Right atrium auricular region (tissue), 2 donors: ENCODE measurements at regions not wholly inside any gene's neighbourhood (a gene's known extent, or its start where the extent isn't known, plus 50 kb on each side); places are given as distances from the start of the nearest gene placed in this dataset.

Source experiments
- DNase-seq: peaks from one replicate; pipeline ENCODE4 v3.0.0-alpha.2; 2019; ENCODE audit warnings: low spot score
- H3K27ac ChIP-seq, 2 donors: fragments of 200-600 bp; sonication (generic); 1 replicate in 1 of 2; 2 replicates in 1 of 2; pipeline ENCODE4 v1.5.1; 2016 to 2019
- H3K27me3 ChIP-seq, 2 donors: fragments of 200-600 bp; sonication (generic); one replicate each; pipeline versions ENCODE4 v1.5.1 to v1.6.0; 2017 to 2019
- H3K36me3 ChIP-seq: fragments of 200-600 bp; sonication (generic); one replicate; pipeline ENCODE4 v1.5.1; 2016
- H3K4me1 ChIP-seq, 2 donors: fragments of 200-600 bp; sonication (generic); one replicate each; pipeline versions ENCODE4 v1.5.1 to v1.6.0; 2017 to 2019
- H3K4me3 ChIP-seq, 2 donors: fragments of 200-600 bp; sonication (generic); 1 replicate in 1 of 2; 2 replicates in 1 of 2; pipeline ENCODE4 v1.5.1; 2017 to 2019; ENCODE audit warnings: mild to moderate bottlenecking in 1 of 2, moderate library complexity in 1 of 2
- H3K9me3 ChIP-seq, 2 donors: fragments of 200-600 bp; sonication (generic); one replicate each; pipeline ENCODE4 v1.5.1; 2019
- CTCF ChIP-seq, 2 donors: fragments of 200-600 bp; sonication (generic); IDR thresholded peaks; one replicate each; pipeline ENCODE4 v1.5.1; 2019; ENCODE audit warnings: antibody characterized with exemption in 2 of 2

- H3K27ac ChIP-seq: no peak overlapping the region
- no peak overlapping the region for H3K4me3 ChIP-seq
- no peak for DNase-seq
- no peaks in the 10 kb centered on the region for H3K27me3 ChIP-seq
- TF ChIP-seq CTCF (IDR thresholded peaks at IDR 0.05): no peak
- no peaks in the 10 kb centered on the region for H3K36me3 ChIP-seq
- H3K4me1 ChIP-seq: no peaks in the 10 kb centered on the region
- no peaks in the 10 kb centered on the region for H3K9me3 ChIP-seq
These were observed 129.6 kb upstream of the HCCS start for GRCh38 chrX:10981506-10981905.

DNA sequence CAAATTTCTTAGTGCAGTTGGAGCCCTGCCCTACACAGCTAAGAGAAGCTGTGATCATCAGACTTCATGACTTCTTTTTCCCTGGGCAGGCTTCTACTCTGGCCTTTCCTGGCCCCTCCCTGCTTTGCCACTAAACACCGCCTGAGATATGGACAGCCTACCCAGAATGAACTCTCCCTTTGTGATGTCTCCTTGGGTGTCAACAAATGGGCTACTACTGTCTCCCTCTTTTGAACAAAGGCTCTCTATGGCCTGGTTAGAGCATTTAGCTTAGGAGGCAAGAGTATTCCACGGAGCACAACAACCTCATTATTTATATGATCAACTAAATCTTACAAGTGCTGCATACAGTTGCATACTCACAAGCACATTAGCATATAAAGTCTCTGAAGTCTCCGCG lies 127.6 kb upstream of the HCCS start:
- no peaks in the 10 kb centered on the region for H3K27me3 ChIP-seq
- no peaks in the 10 kb centered on the region for H3K36me3 ChIP-seq
- H3K9me3 ChIP-seq: no peaks in the 10 kb centered on the region
- H3K4me1 ChIP-seq: no peaks in the 10 kb centered on the region
- H3K4me3 ChIP-seq: no peak overlapping the region
- DNase-seq: no peak
- no peak overlapping the region for H3K27ac ChIP-seq
- TF ChIP-seq CTCF (IDR thresholded peaks at IDR 0.05): no peak

GRCh38 chrX:10984213-10984612 lies 126.9 kb upstream of the HCCS start:
- H3K27ac ChIP-seq: no peak overlapping the region
- no peaks in the 10 kb centered on the region for H3K9me3 ChIP-seq
- no peaks in the 10 kb centered on the region for H3K4me1 ChIP-seq
- no peaks in the 10 kb centered on the region for H3K27me3 ChIP-seq
- no peak for DNase-seq
- no peak overlapping the region for H3K4me3 ChIP-seq
- no peaks in the 10 kb centered on the region for H3K36me3 ChIP-seq
- no peak for TF ChIP-seq CTCF (IDR thresholded peaks at IDR 0.05)

DNA sequence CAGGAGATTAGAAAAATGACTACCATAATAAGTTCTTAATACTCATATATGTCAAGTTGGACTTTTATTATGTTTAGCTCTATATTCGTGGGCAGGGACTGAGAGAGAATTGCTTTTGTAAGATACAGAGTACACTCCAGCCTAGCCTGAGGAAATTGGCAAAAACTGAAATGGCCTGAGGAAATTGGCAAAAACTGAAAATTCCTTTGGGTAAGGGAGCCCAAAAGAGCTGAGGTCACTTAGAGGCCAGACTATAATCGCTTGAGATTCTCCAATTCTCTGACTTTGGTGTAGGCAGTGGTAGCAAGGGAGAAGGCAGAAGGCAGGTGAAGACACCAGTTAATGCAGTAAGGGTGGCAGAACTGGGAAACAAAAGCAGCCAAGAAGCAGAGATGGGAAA lies 124.5 kb upstream of the HCCS start:
- Histone ChIP-seq H3K27me3 (no peaks in the 10 kb centered on the region), H3K36me3 (no peaks in the 10 kb centered on the region), H3K4me1 (no peaks in the 10 kb centered on the region), H3K27ac (no peak overlapping the region), H3K4me3 (no peak overlapping the region), H3K9me3 (no peaks in the 10 kb centered on the region)
- TF ChIP-seq CTCF (IDR thresholded peaks at IDR 0.05): no peak
- no peak for DNase-seq

DNA sequence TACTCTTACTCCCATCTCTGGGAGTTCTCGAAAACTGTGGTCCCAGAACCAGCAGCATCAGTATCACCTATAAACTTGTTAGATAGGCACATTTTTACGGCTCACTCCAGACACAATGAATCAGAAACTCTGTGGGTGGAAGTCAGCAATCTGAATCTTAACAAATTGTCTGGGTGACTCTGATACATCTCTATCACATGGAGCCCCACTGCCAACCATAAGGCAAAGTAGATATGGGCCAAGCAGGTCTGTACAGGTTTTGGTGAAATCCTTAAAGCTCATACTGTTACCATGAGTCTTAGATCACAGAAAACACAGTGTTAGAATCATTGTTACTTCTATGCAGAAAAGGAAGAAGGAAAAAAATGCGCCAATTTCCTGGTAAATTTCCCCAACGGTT lies 122.5 kb upstream of the HCCS start:
- H3K36me3 ChIP-seq: no peaks in the 10 kb centered on the region
- TF ChIP-seq CTCF (IDR thresholded peaks at IDR 0.05): no peak
- DNase-seq: no peak
- no peaks in the 10 kb centered on the region for H3K4me1 ChIP-seq
- H3K27ac ChIP-seq: no peak overlapping the region
- no peak overlapping the region for H3K4me3 ChIP-seq
- no peaks in the 10 kb centered on the region for H3K9me3 ChIP-seq
- no peaks in the 10 kb centered on the region for H3K27me3 ChIP-seq

DNA sequence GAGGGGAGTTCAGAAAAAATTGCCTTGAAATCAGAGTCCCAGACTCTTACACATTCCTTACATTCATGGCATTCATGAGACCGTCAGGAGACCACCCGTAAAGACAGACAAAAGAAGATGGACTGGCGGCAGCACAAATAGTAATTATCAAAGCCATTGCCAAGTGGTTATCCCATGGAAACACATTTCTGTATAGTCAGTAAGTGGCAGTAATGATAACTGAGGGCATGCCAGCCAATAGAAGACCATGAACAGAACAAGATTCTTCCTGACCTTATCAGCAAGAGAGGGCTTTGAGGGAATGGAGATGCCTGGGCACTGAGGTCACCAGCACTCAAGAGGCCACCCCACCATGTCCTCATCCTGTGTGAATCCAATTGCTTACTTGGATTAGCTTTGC lies 121.7 kb upstream of the HCCS start:
- H3K36me3 ChIP-seq: no peaks in the 10 kb centered on the region
- no peaks in the 10 kb centered on the region for H3K9me3 ChIP-seq
- no peaks in the 10 kb centered on the region for H3K27me3 ChIP-seq
- H3K4me3 ChIP-seq: no peak overlapping the region
- H3K4me1 ChIP-seq: no peaks in the 10 kb centered on the region
- TF ChIP-seq CTCF (IDR thresholded peaks at IDR 0.05): no peak
- no peak for DNase-seq
- no peak overlapping the region for H3K27ac ChIP-seq
